ENCODE measurements at regions not wholly inside any gene's neighbourhood (a gene's known extent, or its start where the extent isn't known, plus 50 kb on each side); places are given as distances from the start of the nearest gene placed in this dataset.
"Not testable (repeated sequence)": the region's sequence is repeated elsewhere in the genome, so short reads cannot be mapped to it uniquely, and the experiment has no call there.

DNA sequence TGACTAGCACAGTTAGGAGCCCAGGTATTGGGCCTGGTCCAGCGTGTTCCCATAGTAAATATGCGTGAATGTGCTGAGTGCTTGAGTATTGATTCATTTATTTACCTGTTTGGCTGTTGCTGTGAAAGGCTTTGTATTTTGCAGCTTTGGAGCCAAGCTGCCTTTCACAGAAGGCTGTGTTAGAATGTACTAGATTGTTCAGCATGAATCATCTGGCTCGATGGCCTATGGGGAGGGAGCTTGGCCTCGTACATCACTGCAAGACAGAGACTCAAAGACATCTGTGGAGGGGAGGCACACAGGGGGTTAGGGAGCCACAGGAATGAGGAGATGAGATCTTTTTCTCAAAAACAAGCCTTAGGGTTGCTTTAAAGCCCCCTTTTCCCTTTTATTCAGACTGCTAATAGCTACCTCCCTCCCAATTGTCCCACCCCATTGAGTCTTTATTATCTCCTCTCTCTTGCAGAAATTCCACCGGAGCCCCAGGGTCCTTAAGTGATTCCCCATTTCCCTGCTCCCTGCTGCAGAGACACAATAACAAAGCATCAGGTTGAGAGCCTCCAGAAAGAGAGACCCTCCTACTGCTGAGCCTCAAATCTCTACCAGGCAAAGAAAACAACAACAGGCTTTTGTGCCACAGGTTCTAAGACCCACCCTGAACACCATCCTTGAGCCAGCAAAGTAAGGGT is 307.2 kb downstream of the ABCC12 start:
- DNase-seq = no peak
- in situ Hi-C loops (cut with MboI; ENCODE audit: low pct_unique_long_range_greater_than_20kb, low sequenced_read_pairs) = no loop called here

DNA sequence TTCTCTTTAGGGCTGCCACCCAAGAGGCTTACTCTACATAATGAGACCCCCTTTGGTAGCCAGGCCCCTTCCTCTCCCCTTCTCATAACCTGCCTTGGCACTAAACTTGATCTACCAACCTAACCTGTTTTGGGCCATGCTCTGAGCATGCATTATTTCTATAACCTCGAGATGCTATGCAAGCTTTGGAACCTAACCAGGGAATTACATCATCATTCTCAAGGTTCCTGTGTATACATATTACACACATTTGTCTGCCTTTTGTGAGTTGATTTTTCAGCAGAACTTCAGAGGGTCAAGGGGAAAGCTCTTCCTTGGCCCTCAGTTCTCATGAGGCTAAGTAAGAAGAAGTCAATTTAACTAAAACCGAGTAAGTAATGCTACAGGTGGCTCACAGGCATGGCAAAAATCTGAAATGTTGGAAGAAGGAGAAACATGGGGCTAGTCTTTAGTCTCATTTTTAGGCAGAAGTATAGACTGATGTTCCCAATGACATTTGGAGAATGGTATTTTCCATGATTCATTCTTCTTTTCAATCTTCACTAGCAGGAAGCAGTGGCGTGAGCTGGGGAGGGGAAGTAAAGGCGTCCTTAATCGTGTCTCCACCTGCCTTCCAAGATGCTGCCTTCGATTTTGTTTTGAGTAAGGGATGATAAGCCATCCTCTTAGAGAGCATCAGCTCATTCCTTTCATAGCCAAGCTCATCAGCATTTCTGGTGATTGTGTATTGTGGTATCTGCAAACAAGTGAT is 308.4 kb downstream of the ABCC12 start:
- no peak for DNase-seq
- in situ Hi-C loops (cut with MboI; ENCODE audit: low pct_unique_long_range_greater_than_20kb, low sequenced_read_pairs) = no loop called here

DNA sequence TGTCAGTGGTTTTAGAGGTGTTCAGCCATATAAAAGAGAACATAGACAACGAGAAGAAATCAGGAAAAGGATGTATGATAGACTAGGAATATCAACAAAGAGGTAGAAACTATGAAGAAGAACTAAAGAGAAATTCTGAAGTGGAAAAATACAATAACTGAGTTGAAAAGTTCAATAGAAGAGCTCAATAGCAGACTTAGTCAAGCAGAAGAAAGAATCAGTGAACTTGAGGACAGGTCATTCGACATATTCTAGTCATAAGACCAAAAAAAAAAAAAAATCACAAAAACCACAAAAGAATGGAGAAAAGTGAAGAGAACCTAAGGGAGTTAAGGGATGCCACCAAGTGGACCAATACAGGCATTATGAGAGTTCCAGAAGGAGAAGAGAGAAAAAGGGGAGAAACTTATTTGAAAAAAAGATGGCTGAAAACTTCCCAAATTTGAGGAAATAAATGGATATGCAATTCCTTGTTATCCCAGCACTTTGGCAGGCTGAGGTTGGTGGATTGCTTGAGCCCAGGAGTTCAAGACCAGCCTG is 321.2 kb downstream of the ABCC12 start:
- in situ Hi-C loops (cut with MboI; ENCODE audit: low pct_unique_long_range_greater_than_20kb, low sequenced_read_pairs) = no loop called here
- DNase-seq = no peak

DNA sequence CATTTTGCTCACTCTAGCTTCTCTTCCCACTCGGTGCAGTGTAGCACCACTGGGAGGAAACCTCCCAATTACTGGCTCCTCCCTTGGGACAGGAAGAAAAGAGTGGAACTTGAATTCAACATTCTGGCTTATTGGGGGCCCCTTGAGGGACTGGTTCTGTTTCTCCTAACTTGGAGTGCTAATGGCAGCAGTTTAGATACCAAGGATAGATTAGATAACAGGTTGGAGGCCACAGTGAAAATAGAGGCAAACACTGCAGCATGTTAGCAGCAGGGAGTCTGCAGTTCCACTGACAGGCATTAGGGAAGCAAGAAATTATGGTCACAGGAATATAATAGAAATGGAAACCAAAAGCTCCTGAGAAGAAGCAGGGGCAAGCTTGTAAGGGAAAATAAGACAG is 322.0 kb downstream of the ABCC12 start:
- in situ Hi-C loops (cut with MboI; ENCODE audit: low pct_unique_long_range_greater_than_20kb, low sequenced_read_pairs) = no loop called here
- DNase-seq = no peak

DNA sequence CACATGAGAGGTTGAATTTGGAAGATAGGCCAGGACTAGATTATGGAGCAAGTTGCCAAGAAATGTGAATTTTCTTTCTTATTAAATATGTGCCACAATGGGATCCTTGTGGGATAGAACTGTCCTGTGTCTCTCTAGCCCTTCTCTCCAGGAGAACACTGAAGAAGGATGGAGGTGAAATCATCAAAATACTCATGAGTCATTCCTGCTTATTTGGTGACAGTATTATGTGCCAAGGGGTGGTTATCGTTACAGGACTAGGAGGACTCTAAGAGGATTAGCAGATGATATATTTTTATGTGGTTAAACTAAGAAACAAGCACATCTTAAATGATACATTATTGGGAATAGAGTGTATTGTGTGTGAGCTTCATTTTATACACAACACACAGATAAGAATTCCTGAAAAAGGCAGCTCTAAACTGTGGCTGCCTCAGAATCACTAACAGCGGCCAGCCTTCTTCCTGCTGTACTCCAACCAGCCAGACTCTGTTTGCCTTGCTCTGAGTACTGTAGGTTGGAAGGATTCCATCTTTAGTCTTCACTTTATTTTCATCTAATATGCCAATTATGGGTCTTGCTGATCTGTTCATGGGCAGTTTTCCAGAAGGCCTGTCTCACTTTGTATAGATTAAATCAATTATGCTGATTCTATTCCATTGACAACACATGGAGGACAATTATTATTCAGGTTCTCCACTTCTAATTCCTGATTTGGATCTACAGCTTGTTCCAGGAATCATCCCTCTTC is 325.8 kb downstream of the ABCC12 start:
- DNase-seq = no peak
- in situ Hi-C loops (cut with MboI; ENCODE audit: low pct_unique_long_range_greater_than_20kb, low sequenced_read_pairs) = no loop called here

DNA sequence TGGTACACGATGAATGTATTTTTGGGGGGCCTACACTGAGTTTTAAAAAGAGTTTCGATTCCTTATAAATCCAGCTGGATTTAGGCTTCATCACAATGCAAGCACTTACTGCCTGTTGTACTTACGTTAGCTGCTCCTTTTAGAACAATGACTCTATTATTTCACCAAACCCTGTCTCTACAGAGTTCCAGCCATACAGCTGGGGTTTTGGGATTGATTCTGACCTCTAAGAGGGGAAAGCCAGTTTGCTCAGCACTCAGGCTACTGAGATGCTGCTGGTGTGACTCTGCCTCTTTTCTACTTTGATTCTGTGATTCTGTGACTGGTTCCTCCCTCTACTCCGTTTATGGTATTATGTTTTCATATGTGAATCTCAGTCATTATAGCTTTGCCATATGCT is 329.7 kb downstream of the ABCC12 start:
- in situ Hi-C loops (cut with MboI; ENCODE audit: low pct_unique_long_range_greater_than_20kb, low sequenced_read_pairs) = no loop called here
- no peak for DNase-seq

DNA sequence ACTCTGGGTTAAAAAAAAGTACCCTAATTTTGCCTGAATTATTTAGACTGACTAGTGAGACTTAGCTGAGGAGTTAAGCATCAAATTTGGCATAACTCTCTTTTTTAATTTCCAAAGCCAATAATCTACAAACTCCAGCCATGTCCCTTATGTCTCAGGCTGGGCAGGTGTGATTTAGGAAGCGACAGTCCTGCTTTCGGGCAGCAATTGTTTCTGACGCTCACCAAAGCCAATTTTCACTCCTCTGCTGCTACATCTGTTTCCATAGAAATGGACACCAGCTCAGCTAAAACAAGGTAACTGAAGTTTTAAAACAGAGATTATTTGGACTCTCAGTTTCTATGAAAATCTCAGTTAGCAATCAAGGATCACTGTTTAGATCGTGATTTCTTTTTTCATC is 338.7 kb downstream of the ABCC12 start:
- in situ Hi-C loops (cut with MboI; ENCODE audit: low pct_unique_long_range_greater_than_20kb, low sequenced_read_pairs) = no loop called here
- no peak for DNase-seq

DNA sequence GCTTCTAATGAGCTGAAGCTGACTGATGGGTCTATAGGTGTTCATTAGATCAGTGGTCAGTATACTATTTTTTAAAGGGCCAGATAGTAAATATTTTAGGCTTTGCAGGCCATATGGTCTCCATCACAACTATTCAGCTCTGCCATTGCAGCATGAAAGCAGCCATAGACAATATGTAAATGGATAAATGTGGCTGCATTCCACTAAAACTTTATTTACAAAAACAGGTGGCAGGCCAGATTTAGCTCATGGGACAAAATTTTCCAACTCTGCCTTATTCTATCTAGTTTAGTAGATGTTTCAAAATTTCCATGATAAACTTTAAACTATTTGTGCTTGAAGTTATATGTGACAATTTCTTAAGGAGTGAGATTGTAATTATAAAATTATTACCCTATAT is 339.3 kb downstream of the ABCC12 start:
- no peak for DNase-seq
- in situ Hi-C loops (cut with MboI; ENCODE audit: low pct_unique_long_range_greater_than_20kb, low sequenced_read_pairs) = no loop called here

DNA sequence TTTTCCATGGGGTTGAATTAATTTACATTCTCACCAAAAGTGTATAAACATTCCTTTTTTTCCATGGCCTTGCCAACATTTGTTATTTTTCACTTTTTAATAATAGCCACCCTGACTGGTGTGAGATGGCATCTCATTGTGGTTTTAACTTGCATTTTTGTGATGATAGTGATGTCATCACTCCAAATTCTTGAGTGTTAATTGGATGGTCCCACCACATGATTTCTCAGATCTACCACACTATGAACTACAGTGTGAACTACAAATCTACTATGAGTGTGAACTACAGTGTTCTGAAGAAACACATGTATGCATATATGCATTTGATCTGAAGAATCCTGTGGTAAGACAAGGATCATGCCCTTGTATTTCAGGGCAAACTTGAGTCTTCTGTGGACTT is 340.1 kb downstream of the ABCC12 start:
- DNase-seq = no peak
- in situ Hi-C loops (cut with MboI; ENCODE audit: low pct_unique_long_range_greater_than_20kb, low sequenced_read_pairs) = no loop called here

DNA sequence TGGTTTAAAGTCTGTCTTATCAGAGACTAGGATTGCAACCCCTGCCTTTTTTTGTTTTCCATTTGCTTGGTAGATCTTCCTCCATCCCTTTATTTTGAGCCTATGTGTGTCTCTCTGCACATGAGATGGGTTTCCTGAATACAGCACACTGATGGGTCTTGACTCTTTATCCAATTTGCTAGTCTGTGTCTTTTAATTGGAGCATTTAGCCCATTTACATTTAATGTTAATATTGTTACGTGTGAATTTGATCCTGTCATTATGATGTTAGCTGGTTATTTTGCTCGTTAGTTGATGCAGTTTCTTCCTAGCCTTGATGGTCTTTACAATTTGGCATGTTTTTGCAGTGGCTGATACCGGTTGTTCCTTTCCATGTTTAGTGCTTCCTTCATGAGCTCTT is 344.0 kb downstream of the ABCC12 start:
- DNase-seq; in situ Hi-C loops (cut with MboI; ENCODE audit: low pct_unique_long_range_greater_than_20kb, low sequenced_read_pairs): not testable (repeated sequence)

DNA sequence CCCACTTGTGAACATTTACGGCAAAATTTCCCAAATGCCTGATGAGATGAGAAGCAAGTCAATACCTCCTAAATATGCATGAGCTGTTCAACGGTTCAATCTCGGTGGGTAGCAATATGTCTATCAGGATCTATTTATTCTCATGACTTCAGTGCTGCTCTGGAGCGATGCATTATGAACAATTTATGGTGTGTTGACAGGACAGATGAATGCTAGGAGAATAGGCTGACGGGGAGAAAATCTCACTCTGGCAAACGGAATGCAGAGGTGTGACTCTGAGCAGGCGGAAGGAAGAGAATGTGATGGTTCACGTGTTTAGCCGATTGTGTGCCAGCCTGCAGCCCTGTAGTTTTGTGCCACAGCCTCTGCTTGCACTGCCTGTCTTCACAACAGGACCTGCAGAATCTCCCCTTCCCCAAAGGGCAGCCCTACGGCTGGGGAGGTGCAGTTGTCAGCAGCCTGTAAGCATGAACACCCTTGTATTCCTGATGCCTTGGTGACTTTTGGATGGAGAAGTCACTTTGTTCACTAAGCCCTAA is 345.2 kb downstream of the PHKB start:
- DNase-seq = no peak
- in situ Hi-C loops (cut with MboI; ENCODE audit: low pct_unique_long_range_greater_than_20kb, low sequenced_read_pairs) = no loop called here

DNA sequence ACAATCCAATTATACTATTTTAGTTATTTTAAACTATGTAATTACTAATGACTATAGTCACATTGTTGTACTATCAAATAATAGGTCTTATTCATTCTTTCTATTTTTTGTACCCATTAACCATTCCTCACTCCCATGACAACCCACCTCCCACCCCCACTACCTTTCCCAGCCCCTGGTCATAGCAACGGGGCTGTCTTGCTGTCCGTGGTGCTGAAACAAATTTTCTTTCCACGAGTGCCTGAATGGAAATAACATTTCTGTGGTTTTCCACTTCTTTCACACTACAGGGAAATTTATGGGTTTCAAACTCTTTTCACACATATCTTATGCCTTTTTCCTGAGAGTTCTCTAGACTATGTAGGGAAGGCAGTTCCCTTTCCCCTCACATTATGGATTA is 326.6 kb downstream of the PHKB start:
- no peak for DNase-seq

DNA sequence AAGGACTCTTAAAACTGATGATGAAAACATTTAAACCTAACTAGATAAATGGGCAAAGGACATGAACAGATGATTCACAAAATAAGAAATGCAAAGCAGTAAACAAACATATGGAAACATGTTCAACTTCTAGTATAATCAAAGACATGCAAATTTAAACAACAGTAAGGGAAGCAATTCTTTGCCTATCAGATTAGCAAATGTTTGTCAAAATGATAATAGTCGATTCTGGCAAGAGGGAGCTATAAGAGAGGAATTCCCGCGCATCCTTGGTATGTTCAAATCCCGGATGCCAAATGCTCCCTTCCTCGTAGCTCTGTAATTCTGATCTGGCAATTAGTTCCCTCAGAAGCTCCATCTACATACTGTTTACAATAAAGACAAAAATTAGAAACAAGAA is 320.5 kb downstream of the PHKB start:
- in situ Hi-C loops (cut with MboI; ENCODE audit: low pct_unique_long_range_greater_than_20kb, low sequenced_read_pairs) = no loop called here
- no peak for DNase-seq

More for the DNA sequence above, 326.6 kb downstream of the PHKB start:
- in situ Hi-C loops (cut with MboI; ENCODE audit: low pct_unique_long_range_greater_than_20kb, low sequenced_read_pairs) = no loop called here

DNA sequence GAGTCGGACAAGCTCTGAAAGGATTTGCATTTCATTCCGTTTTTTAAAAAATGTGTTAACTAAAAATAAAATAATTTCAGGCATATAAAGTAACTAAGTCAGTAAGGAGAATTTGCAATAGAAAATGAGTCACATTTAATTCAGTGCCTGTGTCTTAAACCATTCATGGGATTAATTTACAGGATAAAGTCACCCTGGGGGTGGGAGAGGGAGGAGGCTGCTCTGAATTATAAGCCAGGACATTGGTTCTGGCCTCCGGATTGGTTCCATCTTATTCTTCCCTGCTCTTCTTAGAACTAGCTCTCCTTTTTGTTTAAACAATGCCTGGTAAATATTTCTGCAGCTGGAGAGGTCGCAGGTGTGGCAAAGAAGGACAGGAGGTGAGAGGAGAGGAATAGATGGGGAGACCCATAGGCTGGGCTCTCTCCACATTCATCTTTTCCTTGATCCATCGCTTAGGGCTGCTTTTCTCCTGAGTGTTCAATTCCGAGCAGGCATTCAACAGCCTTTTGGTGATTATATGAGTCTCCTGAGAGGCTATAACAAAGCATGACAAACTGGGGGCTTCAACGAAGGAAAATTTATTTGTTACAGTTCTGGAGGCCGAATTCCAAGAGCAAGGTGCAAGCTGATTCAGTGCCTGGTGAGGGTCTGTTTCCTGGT is 319.2 kb downstream of the PHKB start:
- in situ Hi-C loops (cut with MboI; ENCODE audit: low pct_unique_long_range_greater_than_20kb, low sequenced_read_pairs) = no loop called here
- DNase-seq = no peak

DNA sequence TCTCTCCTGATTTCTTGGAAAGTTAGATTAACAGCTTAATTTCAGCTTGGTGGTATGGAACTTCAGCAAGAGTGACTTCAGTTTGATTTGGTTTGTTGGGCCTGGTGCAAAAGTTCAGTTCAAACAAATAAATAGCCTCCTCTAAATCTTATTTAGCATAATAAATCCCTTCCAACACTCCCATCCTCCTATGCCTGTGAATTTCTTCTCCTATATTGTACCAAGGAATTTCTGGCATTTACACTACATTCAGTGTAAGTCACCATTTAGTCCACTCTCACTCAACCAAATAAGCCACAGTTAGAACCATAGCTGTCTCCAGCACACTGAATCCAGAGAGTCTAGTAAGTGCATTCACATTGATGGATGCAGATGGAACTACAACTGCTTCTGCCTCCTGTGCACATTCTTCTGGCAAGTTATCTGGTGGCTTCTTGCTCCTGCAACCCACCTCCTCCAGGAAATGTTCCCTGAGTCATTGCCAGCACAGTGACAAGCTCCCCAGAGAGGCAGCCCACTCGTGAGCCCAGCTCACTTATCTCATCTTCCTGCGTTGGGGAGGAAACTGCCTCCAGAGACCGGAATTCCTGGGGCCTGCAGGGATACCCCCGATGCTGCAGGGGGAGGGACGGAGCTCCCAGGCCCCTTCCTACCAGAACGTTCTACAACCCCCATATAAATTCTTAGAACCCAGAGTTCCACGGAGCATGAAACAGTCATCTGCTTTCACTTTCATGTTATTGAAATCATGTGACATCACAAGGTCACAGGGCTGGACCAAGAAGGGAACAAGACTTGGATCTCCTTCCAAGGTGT is 318.3 kb downstream of the PHKB start:
- peak; percentile 32 for DNase-seq
- in situ Hi-C loops (cut with MboI; ENCODE audit: low pct_unique_long_range_greater_than_20kb, low sequenced_read_pairs) = no loop called here

DNA sequence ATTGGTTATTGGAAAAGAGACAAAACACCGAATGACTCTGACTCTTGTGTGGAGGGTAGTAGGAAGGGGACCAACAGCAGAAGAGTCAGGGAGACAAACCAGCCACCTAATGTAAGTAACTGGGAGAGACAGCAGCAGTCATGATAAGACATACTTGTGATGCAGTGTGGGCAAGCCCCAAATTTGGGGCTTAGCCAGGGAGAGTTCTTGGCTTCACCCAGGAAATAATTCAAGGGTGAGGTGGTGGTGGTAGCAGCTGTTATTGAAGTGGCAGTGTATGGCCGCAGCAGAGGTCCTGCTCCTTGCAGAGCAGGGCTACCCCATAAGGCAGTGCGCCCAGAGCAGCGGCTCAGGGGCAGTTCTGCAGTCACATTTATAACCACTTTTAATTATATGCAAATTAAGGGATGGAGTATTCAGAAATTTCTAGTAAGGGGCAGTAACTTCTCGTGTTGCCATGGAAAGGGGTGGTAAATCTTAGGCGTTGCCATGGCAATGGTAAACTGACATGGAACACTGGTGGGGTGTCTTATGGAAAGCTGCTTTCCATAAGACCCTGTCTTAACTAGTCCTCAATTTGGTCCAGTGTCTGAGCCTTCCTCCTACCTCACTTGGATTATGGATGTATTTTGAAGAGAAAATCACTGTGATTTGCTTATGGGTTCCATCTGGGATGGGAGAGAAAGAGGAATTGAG is 317.1 kb downstream of the PHKB start:
- in situ Hi-C loops (cut with MboI; ENCODE audit: low pct_unique_long_range_greater_than_20kb, low sequenced_read_pairs) = no loop called here
- DNase-seq = no peak

DNA sequence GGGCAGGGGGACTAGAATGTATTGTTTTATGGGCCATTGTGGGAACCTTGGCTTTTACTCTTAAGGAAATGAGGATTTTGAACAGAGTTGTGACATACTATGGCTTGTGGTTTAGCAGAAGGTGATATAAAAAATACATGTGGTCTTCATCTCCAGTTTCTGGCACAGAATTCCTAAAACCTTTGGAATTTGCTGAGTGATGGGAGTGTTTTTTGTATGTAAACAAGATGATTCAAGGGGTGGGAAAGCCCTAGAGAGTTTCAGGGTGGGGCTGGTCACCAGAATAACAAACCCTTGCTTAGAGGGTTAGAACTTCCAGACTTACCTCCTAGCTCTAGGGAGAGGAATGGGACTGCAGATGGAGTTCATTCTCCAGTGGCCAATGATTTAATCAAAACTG is 316.1 kb downstream of the PHKB start:
- DNase-seq = peak; percentile 11
- in situ Hi-C loops (cut with MboI; ENCODE audit: low pct_unique_long_range_greater_than_20kb, low sequenced_read_pairs) = no loop called here

DNA sequence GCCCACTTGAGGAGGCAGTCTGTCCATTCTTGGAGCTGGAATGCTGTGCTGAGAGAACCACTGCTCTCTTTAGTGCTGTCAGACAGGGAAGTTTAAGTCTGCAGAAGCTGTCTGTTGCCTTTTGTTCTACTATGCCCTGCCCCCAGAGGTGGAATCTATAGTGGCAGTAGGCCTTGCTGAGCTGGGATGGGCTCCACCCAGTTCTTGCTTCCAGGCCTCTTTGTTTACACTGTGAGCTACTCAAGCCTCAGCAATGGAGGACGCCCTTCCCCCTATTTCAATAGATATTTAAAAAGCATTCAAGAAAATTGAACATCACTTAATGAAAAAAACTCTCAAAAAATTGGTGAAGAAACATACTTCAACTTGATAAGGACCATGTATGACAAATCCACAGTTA is 313.5 kb downstream of the PHKB start:
- DNase-seq = no peak
- in situ Hi-C loops (cut with MboI; ENCODE audit: low pct_unique_long_range_greater_than_20kb, low sequenced_read_pairs) = no loop called here
